Pancreas (tissue), 10 donors: ENCODE measurements at regions not wholly inside any gene's neighbourhood (a gene's known extent, or its start where the extent isn't known, plus 50 kb on each side); places are given as distances from the start of the nearest gene placed in this dataset.

ENCODE experiments used
- ATAC-seq, 4 donors: fragments of 200-7000 bp; cut with Tn5 transposase; one replicate each; pipeline versions ENCODE4 v1.8.0 to v1.9.1; 2020; ENCODE audit warnings: mild to moderate bottlenecking in 4 of 4, moderate library complexity in 4 of 4
- DNase-seq, 6 donors: peaks; one replicate each; pipeline ENCODE4 v3.0.0-alpha.2; 2020
- FAIRE-seq: peaks from 2 replicates; lab custom pipeline; 2012; peaks lifted over from hg19 to GRCh38; lab: Jason Lieb, UNC
- H3K27ac ChIP-seq, 4 donors: fragments of 200-600 bp; sonication (generic); 1 replicate in 3 of 4; 2 replicates in 1 of 4; pipeline versions ENCODE4 v1.5.0 to v1.8.0; 2020
- H3K27me3 ChIP-seq, 4 donors: fragments of 200-600 bp; one replicate each; pipeline ENCODE4 v1.8.0; 2021
- H3K36me3 ChIP-seq, 3 donors: fragments of 200-600 bp; sonication (generic) in 1 of 3; one replicate each; pipeline versions ENCODE4 v1.5.0 to v1.8.0; 2020 to 2021
- H3K4me1 ChIP-seq, 3 donors: fragments of 200-600 bp; one replicate each; pipeline ENCODE4 v1.8.0; 2021
- H3K4me3 ChIP-seq, 4 donors: fragments of 200-600 bp; sonication (generic) in 2 of 4; one replicate each; pipeline versions ENCODE4 v1.5.0 to v1.8.0; 2020 to 2021
- H3K9me3 ChIP-seq, 4 donors: fragments of 200-600 bp; one replicate each; pipeline ENCODE4 v1.8.0; 2021
- WGBS, 2 donors: extraction: QIAGEN DNeasy Blood & Tissue Kit; methylation state at CpG; one replicate each; pipeline ENCODE4 v1.1.7; 2013; 5-methylcytosine and 5-hydroxymethylcytosine counted together
- intact Hi-C, 3 donors: fragments of 100-400 bp; cut with DNase I; formaldehyde crosslinking; loops; one replicate each; pipeline versions ENCODE4 v1.11.1 to v1.14.2; 2022
- TF ChIP-seq, protein P1 (sequence below), 4 donors: fragments of 200-600 bp; sonication (generic) in 3 of 4; IDR thresholded peaks; one replicate each; pipeline versions ENCODE4 v1.5.0 to v1.8.0; 2021; ENCODE audit warnings: antibody characterized with exemption in 4 of 4
- donor health status: healthy with polysubstance abuse.
- donor health status: DM: no; HTN: no; CAD: no; lungs with moderate emphysema.
- donor health status: DM: no; HTN: no; CAD: no.
- donor health status: control.
- donor health status: control.
- donor health status: Bipolar disorder and iron deficiency.
- donor health status: DM: yes; HTN: yes; CAD: no.
- donor health status: DM: no; HTN: no; CAD: no.
- donor health status: DM: no; HTN: no; CAD: no.
- donor health status: DM: yes; HTN: yes; CAD: no.

DNA sequence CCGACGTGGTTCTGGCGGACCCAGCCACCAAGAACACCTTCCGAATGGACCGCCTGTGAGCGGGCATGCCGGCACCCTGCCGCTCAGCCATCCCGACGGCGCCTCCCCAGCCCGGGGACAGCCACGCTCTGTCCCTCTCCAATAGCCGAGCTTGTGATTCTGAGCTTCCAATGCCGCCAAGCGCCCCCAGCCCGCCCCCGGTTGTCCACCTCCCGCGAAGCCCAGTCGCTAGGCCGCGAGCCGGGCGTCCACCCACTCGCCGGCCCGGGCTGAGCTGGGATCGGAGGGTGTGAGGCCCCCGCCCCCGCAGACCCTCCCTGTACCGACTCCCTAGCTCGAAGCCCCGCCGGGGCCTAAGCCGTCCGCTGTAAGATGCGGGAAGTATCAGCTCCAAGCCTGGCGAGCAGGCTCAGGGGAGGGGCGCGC is 1195.1 kb upstream of the CHAC2 start:
- ATAC-seq = no peak
- no peak overlapping the region for H3K27ac ChIP-seq
- TF ChIP-seq, protein P1, sequence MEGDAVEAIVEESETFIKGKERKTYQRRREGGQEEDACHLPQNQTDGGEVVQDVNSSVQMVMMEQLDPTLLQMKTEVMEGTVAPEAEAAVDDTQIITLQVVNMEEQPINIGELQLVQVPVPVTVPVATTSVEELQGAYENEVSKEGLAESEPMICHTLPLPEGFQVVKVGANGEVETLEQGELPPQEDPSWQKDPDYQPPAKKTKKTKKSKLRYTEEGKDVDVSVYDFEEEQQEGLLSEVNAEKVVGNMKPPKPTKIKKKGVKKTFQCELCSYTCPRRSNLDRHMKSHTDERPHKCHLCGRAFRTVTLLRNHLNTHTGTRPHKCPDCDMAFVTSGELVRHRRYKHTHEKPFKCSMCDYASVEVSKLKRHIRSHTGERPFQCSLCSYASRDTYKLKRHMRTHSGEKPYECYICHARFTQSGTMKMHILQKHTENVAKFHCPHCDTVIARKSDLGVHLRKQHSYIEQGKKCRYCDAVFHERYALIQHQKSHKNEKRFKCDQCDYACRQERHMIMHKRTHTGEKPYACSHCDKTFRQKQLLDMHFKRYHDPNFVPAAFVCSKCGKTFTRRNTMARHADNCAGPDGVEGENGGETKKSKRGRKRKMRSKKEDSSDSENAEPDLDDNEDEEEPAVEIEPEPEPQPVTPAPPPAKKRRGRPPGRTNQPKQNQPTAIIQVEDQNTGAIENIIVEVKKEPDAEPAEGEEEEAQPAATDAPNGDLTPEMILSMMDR (IDR thresholded peaks at IDR 0.05) = no peak
- no peak for FAIRE-seq
- peak in 2 of 6 donors; percentile 18 to 61 for DNase-seq
- H3K27me3 ChIP-seq = no peaks in the 10 kb centered on the region
- no peaks in the 10 kb centered on the region for H3K36me3 ChIP-seq
- WGBS, 2 donors = 93 to 95% methylated on average over 41 of the region's 41 CpGs
- no peak overlapping the region for H3K4me3 ChIP-seq
- intact Hi-C loops = no loop called here
- no peaks in the 10 kb centered on the region for H3K4me1 ChIP-seq
- no peaks in the 10 kb centered on the region for H3K9me3 ChIP-seq

DNA sequence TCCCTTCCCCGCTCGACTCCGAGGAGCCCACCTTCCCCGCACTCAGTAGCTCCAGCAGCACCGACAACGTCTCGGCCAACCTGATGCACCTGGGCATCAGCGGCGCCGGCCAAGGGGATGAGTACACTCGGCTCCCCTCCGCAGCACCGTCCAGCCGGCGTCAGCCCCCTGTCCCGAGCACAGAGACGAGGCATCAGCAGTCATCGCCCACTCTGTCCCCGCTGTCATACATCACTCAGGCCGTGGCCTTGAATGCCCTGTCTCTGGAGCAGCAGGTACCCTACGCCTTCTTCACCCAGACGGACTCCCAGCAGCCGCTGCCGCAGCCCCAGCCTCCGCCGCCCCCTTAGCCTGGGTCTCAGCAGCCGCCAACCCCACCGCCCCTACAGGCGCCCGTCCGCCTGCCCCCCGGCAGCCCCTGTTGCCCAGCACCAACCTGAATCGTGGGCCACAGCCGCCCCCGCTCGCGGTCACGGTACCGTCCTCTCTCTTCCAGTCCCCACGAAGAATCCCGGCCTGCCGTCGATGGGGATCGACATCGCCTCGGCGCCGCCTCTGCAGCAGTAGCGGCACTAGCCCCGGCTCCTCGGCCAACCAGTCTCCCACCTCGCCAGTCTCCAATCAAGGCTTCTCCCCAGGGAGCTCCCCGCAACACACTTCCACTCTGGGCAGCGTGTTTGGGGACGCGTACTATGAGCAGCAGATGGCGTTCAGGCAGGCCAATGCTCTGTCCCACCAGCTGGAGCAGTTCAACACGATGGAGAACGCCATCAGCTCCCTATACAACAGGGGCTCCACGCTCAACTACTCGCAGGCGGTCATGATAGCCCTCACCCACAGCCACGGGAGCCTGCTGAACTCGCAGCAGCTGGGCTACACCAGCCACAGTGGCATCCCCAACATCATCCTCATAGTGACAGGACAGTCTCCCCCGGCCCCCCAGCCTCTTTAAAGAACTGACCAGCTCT is 1195.9 kb upstream of the CHAC2 start:
- no peak overlapping the region for H3K27ac ChIP-seq
- no peaks in the 10 kb centered on the region for H3K36me3 ChIP-seq
- H3K4me3 ChIP-seq = no peak overlapping the region
- DNase-seq (peak in 2 of 6 donors; percentile 20 to 68), FAIRE-seq (no peak), ATAC-seq (no peak)
- 95 to 97% methylated on average over 65 of the region's 65 CpGs for WGBS, 2 donors
- intact Hi-C loops = no loop called here
- no peaks in the 10 kb centered on the region for H3K4me1 ChIP-seq
- no peaks in the 10 kb centered on the region for H3K9me3 ChIP-seq
- TF ChIP-seq, protein P1 (IDR thresholded peaks at IDR 0.05) = no peak
- no peaks in the 10 kb centered on the region for H3K27me3 ChIP-seq

DNA sequence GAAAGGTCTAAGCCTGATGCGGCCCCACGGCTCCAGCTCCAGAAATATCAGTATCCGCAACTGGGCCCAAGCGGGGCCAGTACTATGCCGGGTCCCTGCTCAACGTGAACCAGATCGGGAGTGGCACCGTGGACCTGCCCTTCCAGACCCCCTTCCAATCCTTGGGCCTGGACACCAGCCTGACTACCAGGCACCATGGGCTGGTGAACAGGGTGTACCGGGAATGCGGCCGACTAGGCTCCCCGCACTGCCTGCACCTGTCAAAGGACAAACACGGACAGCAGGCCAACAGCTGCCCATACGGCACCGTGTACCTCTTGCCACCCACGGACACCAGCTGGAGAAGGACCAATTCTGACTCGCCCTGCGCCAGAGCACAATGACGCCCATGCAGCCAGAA is 1196.9 kb upstream of the CHAC2 start:
- no peaks in the 10 kb centered on the region for H3K9me3 ChIP-seq
- intact Hi-C loops = no loop called here
- 93 to 97% methylated on average over 19 of the region's 19 CpGs for WGBS, 2 donors
- H3K27me3 ChIP-seq = no peaks in the 10 kb centered on the region
- no peaks in the 10 kb centered on the region for H3K4me1 ChIP-seq
- H3K36me3 ChIP-seq = no peaks in the 10 kb centered on the region
- H3K27ac ChIP-seq = no peak overlapping the region
- TF ChIP-seq, protein P1 (IDR thresholded peaks at IDR 0.05) = no peak
- DNase-seq = peak in 1 of 6 donors; percentile 39
- H3K4me3 ChIP-seq = no peak overlapping the region
- FAIRE-seq = no peak
- no peak for ATAC-seq

DNA sequence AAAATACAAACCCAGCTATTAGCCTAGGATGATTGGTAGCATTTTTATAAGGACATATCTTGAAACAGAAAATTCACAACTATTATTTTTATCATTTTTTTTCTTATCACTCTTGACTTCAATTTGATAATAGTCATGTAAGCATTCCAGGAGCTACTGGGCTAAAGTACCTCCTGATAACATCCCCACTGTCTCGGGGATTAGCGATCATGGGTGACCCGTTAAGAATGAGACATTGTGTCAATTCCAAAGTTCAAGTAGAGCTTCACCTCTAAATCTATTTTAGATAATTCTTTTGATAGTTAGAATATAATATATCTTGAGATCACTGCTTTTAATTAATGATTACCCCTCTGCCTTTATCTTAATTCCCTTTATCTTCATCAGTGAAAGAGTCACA is 1204.5 kb upstream of the CHAC2 start:
- Histone ChIP-seq H3K27me3 (no peaks in the 10 kb centered on the region), H3K9me3 (no peaks in the 10 kb centered on the region), H3K4me1 (no peaks in the 10 kb centered on the region), H3K27ac (no peak overlapping the region), H3K4me3 (no peak overlapping the region), H3K36me3 (no peaks in the 10 kb centered on the region)
- intact Hi-C loops = no loop called here
- WGBS, 2 donors = 20 to 30% methylated on average over 3 of the region's 3 CpGs
- TF ChIP-seq, protein P1 (IDR thresholded peaks at IDR 0.05) = no peak
- no peak for FAIRE-seq
- no peak for DNase-seq
- no peak for ATAC-seq

DNA sequence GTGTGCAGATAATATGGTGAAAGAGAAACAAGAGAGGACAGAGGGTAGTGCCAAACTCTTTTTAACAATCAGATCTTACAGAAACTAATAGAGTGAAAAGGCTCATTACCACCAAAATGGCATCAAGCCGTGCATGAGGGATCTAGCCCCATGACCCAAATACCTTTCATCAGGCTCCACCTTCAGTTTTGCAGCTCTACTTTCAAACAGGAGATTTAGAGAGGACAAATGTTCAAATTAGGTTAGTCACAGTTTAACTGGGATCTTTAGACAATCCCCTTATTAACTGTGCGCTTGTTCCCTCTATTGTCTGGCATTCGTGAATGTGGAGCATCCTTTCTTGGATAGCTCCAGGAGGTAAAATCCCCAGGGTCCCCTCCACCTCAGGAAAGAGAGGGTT is 1209.3 kb upstream of the CHAC2 start:
- DNase-seq = no peak
- no peaks in the 10 kb centered on the region for H3K4me1 ChIP-seq
- no peak for FAIRE-seq
- no peak overlapping the region for H3K4me3 ChIP-seq
- TF ChIP-seq, protein P1 (IDR thresholded peaks at IDR 0.05) = no peak
- no peaks in the 10 kb centered on the region for H3K36me3 ChIP-seq
- intact Hi-C loops = no loop called here
- H3K27me3 ChIP-seq = no peaks in the 10 kb centered on the region
- H3K9me3 ChIP-seq = no peaks in the 10 kb centered on the region
- ATAC-seq = no peak
- 75 to 85% methylated on average over 3 of the region's 3 CpGs for WGBS, 2 donors
- no peak overlapping the region for H3K27ac ChIP-seq
